HG03196 (cell line): ENCODE measurements at regions not wholly inside any gene's neighbourhood (a gene's known extent, or its start where the extent isn't known, plus 50 kb on each side); places are given as distances from the start of the nearest gene placed in this dataset.

Experiments used
- ATAC-seq: cut with Tn5 transposase; IDR thresholded peaks from one replicate; pipeline ENCODE4 v1.9.1; 2021; ENCODE audit not compliant: unreplicated experiment

DNA sequence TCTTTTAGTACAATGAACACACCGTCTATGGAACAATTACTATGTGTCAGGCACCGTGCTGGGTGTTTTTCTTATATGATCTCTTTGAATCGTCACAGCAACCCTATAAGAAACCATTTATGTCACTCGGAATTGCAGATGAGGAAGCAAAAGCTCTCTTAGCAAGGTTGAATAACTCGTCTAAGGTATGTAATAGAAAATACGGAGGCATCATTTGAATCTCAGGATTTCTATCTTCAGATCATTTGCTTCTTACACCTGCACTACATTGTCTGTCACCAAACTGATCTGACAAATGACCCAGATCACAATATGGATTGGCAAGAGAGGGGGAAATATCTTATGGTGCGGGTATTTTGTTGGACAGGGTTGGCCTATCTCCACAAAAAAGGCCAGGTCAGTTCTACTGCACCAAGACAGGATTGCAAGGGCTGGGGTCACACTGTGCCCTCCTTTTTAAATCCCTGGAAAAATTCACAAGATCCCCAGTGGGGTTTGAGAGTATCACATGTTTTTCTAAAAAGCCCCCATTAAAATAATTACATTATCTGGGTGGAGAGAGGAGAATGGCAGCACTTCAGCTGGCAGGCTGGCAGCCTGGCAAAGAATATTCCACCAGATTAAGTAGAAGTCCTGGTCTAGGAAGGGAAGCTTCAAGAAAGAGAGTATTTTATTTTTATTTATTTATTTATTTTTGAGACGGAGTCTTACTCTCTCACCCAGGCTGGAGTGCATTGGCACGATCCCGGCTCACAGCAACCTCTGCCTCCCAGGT is 110.7 kb upstream of the CLMP start:
- ATAC-seq, result no peak

GRCh38 chr11:123304828-123305466 is 109.9 kb upstream of the CLMP start:
- no peak for ATAC-seq

DNA sequence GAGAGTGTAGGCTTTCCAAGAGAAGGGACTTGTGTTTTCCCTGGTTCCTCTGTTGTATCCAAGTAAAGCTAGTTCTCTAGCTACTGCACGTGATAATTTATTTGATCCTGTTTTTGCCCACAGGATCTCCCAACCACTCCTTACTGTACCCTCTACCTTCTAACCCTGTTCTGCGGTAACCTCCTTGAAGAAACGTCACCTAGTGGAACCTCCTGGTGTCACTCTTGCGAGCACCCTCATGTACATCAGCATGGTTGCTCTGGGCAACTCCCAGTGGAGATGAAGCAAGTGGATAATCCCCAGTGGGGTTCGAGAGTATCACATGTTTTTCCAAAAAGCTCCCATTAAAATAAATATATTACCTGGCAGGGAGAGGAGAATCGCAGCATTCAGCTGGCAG is 108.9 kb upstream of the CLMP start:
- ATAC-seq, result no peak

- ATAC-seq, result no peak
Observed at GRCh38 chr11:123302751-123303195, 107.7 kb upstream of the CLMP start.

- peak; percentile 69 for ATAC-seq
Observed at GRCh38 chr11:123301696-123302400, 106.8 kb upstream of the CLMP start.

DNA sequence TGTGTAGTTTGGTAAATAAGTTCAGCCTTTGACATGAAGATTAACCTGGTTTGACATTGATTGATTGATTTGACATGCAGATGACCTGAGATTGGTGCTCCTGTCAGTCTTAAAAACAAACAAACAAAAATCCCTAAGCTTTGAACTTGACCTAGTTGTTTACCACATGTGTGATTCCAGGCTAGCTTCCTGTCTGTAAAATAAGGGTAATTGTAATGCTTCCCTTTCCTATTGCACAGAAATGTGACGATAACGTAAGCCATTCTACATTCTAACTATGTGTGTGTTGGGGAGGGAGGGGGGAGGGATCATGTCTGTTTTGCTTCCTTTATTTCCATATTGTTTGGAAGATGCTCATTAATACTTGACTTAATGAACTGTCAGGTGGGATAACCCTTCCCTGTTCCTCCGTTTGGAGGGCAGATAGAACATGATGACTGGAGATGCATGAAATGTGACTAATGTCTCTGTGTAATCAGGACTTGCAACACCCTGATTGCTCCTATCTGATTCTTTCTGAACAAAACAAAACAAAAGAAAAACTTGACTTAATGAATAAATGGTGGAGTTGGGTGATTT is 106.1 kb upstream of the CLMP start:
- ATAC-seq, result no peak

DNA sequence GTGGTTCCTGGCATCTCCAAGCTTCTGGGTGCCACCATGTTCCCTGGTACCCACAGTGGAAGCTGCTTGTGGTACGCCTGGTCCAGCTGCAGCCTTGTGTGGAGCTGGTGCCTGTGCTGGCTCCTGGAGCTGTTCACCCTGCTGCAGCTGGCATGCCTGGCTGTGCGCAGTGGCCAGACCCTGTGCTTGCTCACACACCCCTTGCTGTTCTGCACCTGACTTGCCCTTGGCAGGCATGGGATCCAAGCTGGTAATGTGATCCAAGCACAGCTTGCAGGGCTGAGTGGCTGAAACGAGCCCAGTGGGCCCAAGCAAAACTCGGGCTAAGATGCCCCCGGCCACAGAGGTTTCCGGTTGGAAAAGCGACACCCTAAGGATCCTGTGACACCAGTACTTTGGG is 104.7 kb upstream of the CLMP start:
- no peak for ATAC-seq

GRCh38 chr11:123298488-123299447 is 103.7 kb upstream of the CLMP start:
- ATAC-seq, result no peak

DNA sequence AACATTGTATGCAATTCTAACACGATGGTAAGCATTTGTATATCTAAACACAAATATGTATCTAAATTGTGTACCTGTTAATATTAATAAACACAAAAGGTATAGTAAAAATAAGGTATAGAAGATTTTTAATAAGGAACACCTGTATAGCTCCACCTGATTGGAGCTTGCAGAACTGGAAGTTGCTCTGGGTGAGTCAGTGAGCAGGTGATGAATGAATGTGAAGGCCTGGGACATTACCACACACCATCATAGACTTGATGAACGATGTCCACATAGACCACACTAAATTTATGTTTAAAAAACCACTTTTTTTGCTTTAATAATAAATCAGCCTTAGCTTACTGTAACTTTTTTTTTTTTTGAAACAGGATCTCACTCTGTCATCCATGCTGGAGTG is 97.6 kb upstream of the CLMP start:
- ATAC-seq, result no peak

DNA sequence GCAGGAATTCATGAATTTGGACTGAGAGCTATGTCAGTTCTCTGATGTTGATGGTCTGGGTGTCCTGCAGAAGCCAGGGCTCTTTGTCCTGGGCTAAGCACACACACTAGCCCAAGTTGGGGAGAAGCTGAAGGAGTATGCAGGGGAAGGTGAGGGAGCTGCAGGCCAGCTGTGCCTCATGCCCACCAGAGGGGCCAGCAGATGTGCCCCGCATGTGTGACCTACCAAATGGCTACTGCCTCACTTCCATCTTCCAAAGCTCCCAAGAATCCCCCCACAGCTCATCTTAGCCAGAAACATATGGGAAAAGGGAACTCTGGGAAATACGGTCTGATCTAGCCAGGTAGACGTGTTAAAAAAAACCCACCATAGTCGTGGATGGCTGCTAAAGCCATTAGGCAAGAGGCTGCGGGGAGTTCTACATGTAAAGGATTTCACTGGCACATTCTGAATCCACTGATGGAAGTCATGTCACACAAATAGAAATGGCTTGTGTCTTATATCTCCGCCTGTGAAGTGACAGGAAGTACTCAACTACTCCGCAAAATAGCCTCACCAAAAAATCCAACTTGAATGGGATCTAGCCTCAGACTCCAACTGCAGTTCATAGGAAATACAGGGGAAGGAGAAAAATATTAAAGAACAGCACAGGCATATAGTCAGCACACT is 96.3 kb upstream of the CLMP start:
- no peak for ATAC-seq

DNA sequence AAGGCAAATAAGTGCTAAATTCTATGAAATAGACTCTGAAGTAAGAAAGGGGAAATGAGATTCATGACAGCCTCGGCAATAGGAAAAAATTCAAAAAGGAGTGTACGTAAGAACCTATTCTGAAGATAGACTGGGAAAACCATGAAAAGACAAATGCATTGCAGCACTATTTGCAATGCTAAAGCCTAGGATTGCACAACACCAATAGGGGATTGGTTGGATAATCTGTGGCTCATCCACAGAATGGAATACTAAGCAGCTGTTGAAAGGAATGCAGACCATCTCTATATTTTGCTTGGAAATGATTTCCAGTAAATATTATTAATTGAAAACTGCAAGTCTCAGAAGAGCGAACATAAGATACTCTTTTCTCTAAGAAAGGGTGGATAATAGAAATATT is 91.7 kb upstream of the CLMP start:
- no peak for ATAC-seq

GRCh38 chr11:123286255-123286654 is 91.2 kb upstream of the CLMP start:
- ATAC-seq, result no peak

- ATAC-seq, result no peak
Observed at GRCh38 chr11:123284454-123284853, 89.4 kb upstream of the CLMP start.

DNA sequence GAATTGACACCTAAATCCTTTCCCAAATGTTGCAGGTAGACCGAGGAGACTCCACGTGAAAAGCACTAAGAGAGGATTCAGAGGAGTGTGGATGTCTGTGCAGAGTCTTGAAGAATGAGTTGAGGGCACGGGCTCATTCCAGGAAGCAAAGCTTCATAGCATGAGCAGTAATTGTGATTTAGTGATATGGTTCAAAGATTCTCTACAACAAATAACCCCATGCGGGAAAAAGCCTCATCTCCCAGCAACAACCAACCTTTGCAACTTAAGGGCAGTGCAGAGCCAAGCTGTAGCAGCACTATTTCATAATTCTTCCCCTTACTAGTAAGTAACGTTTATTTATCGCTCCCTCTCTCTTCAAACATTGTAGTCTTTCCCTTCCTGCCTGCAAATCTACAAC is 87.5 kb upstream of the CLMP start:
- ATAC-seq, result no peak

DNA sequence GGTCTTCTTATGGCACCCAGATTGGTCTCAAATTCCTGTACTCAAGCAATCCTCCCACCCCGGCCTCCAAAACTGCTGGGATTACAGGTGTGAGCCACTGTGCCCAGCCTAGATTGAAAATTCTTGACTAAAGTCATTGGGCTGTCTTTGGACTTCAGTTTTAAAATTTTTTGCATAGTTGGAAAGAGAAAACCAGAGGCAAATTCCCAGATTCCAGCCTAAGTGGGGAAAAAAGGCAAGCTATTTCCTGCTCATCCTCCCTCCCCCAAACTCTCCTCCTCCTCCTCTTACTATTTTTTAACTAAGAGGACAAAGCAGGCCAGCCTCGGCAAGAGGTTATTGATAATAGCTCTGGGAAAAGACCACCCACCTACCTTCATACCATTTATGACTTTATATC is 78.6 kb upstream of the CLMP start:
- no peak for ATAC-seq

GRCh38 chr11:123272565-123272964 is 77.5 kb upstream of the CLMP start:
- no peak for ATAC-seq

DNA sequence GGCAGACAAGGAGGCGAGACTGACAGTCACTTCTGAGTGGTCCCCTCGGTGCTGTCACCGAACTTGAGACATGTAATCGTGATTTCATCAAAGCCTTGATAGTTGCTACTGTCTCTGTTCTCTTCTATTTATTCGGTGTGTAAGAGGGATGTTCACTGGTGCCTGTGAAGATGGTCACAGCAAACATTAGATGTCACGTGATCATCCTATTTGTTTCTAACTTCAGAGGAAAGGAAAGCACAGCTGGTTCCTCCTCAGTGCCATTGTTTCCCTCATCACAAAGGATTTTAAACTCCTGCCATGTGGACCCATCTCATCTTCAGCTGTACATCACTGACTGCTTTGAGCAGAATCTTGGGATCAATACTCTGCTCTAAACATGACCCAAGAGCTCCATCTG is 73.1 kb upstream of the CLMP start:
- ATAC-seq, result no peak

DNA sequence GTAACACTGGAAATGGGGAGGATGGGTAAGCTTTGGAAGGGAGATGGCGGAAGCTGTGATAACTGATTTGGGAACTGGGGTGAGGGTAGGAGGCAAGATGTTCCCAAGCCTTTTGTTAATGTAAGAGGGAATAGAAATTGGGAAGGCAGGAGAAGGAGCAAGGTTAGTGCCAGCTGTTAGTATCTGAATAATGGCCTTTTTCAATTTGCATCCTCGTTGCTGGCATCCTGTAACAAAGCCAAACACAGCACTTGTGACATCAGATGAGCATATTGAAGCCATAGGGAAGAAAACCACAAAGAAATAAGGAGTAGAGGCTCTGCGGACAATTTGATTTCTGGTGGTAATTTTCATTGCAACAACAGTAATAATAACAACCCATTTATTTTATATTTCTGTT is 70.9 kb upstream of the CLMP start:
- ATAC-seq, result no peak

DNA sequence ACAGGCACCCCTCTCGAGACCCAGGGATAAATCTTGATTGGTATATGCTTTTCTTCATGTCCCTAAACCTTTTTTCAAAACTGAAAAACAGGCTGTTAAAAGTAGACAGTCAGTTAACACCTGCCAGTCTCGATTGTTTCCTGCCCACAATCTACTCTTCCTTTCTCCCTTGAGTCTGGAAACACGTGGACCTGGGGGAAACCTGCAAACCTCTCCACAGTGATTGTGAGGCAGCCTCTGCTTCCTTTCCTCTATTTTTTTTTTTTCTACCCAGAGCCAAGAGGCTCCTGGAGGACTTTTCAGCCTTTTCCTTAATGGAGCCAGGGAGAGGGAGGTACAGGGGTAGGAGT is 69.4 kb upstream of the CLMP start:
- ATAC-seq, result no peak
